22Rv1 (cell line): ENCODE measurements at regions not wholly inside any gene's neighbourhood (a gene's known extent, or its start where the extent isn't known, plus 50 kb on each side); places are given as distances from the start of the nearest gene placed in this dataset.
"Not testable (repeated sequence)": the region's sequence is repeated elsewhere in the genome, so short reads cannot be mapped to it uniquely, and the experiment has no call there.

Source experiments
- ZFX ChIP-seq: fragments of 450-650 bp; IDR thresholded peaks from 2 replicates; pipeline ENCODE4 v1.6.1; 2017; ENCODE audit warnings: antibody characterized with exemption, borderline replicate concordance
- TF ChIP-seq, protein P1 (sequence below): fragments of 450-650 bp; IDR thresholded peaks from 2 replicates; pipeline ENCODE4 v1.5.1; 2017; ENCODE audit warnings: mild to moderate bottlenecking

DNA sequence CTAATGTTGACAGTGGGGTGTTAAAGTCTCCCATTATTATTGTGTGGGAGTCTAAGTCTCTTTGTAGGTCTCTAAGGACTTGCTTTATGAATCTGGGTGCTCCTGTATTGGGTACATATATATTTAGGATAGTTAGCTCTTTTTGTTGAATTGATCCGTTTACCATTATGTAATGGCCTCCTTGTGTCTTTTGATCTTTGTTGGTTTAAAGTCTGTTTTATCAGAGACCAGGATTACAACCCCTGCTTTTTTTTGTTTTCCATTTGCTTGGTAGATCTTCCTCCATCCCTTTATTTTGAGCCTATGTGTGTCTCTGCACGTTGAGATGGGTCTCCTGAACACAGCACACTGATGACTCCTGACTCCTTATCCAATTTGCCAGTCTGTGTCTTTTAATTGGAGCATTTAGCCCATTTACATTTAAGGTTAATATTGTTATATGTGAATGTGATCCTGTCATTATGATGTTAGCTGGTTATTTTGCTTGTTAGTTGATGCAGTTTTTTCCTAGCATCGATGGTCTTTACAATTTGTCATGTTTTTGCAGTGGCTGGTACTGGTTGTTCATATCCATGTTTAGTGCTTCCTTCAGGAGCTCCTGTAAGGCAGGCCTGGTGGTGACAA lies 188.9 kb downstream of the TTC6 start:
- TF ChIP-seq, protein P1, sequence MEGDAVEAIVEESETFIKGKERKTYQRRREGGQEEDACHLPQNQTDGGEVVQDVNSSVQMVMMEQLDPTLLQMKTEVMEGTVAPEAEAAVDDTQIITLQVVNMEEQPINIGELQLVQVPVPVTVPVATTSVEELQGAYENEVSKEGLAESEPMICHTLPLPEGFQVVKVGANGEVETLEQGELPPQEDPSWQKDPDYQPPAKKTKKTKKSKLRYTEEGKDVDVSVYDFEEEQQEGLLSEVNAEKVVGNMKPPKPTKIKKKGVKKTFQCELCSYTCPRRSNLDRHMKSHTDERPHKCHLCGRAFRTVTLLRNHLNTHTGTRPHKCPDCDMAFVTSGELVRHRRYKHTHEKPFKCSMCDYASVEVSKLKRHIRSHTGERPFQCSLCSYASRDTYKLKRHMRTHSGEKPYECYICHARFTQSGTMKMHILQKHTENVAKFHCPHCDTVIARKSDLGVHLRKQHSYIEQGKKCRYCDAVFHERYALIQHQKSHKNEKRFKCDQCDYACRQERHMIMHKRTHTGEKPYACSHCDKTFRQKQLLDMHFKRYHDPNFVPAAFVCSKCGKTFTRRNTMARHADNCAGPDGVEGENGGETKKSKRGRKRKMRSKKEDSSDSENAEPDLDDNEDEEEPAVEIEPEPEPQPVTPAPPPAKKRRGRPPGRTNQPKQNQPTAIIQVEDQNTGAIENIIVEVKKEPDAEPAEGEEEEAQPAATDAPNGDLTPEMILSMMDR: not testable (repeated sequence)
- not testable (repeated sequence) for TF ChIP-seq ZFX
